ENCODE measurements at regions not wholly inside any gene's neighbourhood (a gene's known extent, or its start where the extent isn't known, plus 50 kb on each side); places are given as distances from the start of the nearest gene placed in this dataset.

GRCh38 chr3:24641628-24642027, 147.0 kb upstream of the THRB start:
- TF ChIP-seq GATA2 (IDR thresholded peaks at IDR 0.05; ENCODE audit: low read depth, low read length) (no peak), GATA3 (IDR thresholded peaks at IDR 0.05; ENCODE audit: low read depth, low read length) (no peak)

- TF ChIP-seq GATA2 (IDR thresholded peaks at IDR 0.05; ENCODE audit: low read depth, low read length) = no peak
- TF ChIP-seq GATA3 (IDR thresholded peaks at IDR 0.05; ENCODE audit: low read depth, low read length) = no peak
Observed at GRCh38 chr3:24645047-24645446, 150.4 kb upstream of the THRB start.

- TF ChIP-seq GATA3 (IDR thresholded peaks at IDR 0.05; ENCODE audit: low read depth, low read length) (no peak), GATA2 (IDR thresholded peaks at IDR 0.05; ENCODE audit: low read depth, low read length) (no peak)
Observed at GRCh38 chr3:24646790-24647189, 152.1 kb upstream of the THRB start.

GRCh38 chr3:24648063-24648462, 153.4 kb upstream of the THRB start:
- no peak for TF ChIP-seq GATA3 (IDR thresholded peaks at IDR 0.05; ENCODE audit: low read depth, low read length)
- TF ChIP-seq GATA2 (IDR thresholded peaks at IDR 0.05; ENCODE audit: low read depth, low read length) = no peak

GRCh38 chr3:24650839-24651238, 156.2 kb upstream of the THRB start:
- no peak for TF ChIP-seq GATA2 (IDR thresholded peaks at IDR 0.05; ENCODE audit: low read depth, low read length)
- TF ChIP-seq GATA3 (IDR thresholded peaks at IDR 0.05; ENCODE audit: low read depth, low read length) = no peak

GRCh38 chr3:24657870-24658510, 163.3 kb upstream of the THRB start:
- TF ChIP-seq GATA2 (IDR thresholded peaks at IDR 0.05; ENCODE audit: low read depth, low read length) = no peak
- TF ChIP-seq GATA3 (IDR thresholded peaks at IDR 0.05; ENCODE audit: low read depth, low read length) = no peak

GRCh38 chr3:24661175-24661584, 166.5 kb upstream of the THRB start:
- no peak for TF ChIP-seq GATA2 (IDR thresholded peaks at IDR 0.05; ENCODE audit: low read depth, low read length)
- TF ChIP-seq GATA3 (IDR thresholded peaks at IDR 0.05; ENCODE audit: low read depth, low read length) = no peak

- no peak for TF ChIP-seq GATA3 (IDR thresholded peaks at IDR 0.05; ENCODE audit: low read depth, low read length)
- no peak for TF ChIP-seq GATA2 (IDR thresholded peaks at IDR 0.05; ENCODE audit: low read depth, low read length)
Observed at GRCh38 chr3:24662449-24663345, 168.0 kb upstream of the THRB start.

GRCh38 chr3:24663406-24663805, 168.8 kb upstream of the THRB start:
- TF ChIP-seq GATA2 (IDR thresholded peaks at IDR 0.05; ENCODE audit: low read depth, low read length) = no peak
- no peak for TF ChIP-seq GATA3 (IDR thresholded peaks at IDR 0.05; ENCODE audit: low read depth, low read length)

GRCh38 chr3:24668039-24668438, 173.4 kb upstream of the THRB start:
- TF ChIP-seq GATA2 (IDR thresholded peaks at IDR 0.05; ENCODE audit: low read depth, low read length) (no peak), GATA3 (IDR thresholded peaks at IDR 0.05; ENCODE audit: low read depth, low read length) (no peak)

GRCh38 chr3:24670871-24671270, 176.2 kb upstream of the THRB start:
- TF ChIP-seq GATA3 (IDR thresholded peaks at IDR 0.05; ENCODE audit: low read depth, low read length) (no peak), GATA2 (IDR thresholded peaks at IDR 0.05; ENCODE audit: low read depth, low read length) (no peak)

- no peak for TF ChIP-seq GATA3 (IDR thresholded peaks at IDR 0.05; ENCODE audit: low read depth, low read length)
- TF ChIP-seq GATA2 (IDR thresholded peaks at IDR 0.05; ENCODE audit: low read depth, low read length) = no peak
Observed at GRCh38 chr3:24673596-24673995, 178.9 kb upstream of the THRB start.

- TF ChIP-seq GATA2 (IDR thresholded peaks at IDR 0.05; ENCODE audit: low read depth, low read length) = no peak
Observed at GRCh38 chr3:24674261-24674660, 179.6 kb upstream of the THRB start.

GRCh38 chr3:24678021-24678420, 183.4 kb upstream of the THRB start:
- TF ChIP-seq GATA2 (IDR thresholded peaks at IDR 0.05; ENCODE audit: low read depth, low read length) (no peak), GATA3 (IDR thresholded peaks at IDR 0.05; ENCODE audit: low read depth, low read length) (no peak)

- TF ChIP-seq GATA3 (IDR thresholded peaks at IDR 0.05; ENCODE audit: low read depth, low read length) (no peak), GATA2 (IDR thresholded peaks at IDR 0.05; ENCODE audit: low read depth, low read length) (no peak)
Observed at GRCh38 chr3:24678421-24678865, 183.8 kb upstream of the THRB start.
